HUDEP-2 (cell line): ENCODE measurements at regions not wholly inside any gene's neighbourhood (a gene's known extent, or its start where the extent isn't known, plus 50 kb on each side); places are given as distances from the start of the nearest gene placed in this dataset.
A peak's percentile ranks its signal among the peaks of the same experiment; 100 is the strongest.
"Not testable (repeated sequence)": the region's sequence is repeated elsewhere in the genome, so short reads cannot be mapped to it uniquely, and the experiment has no call there.

Experiments
- DNase-seq, 76 experiments: peaks; one replicate each; lab custom pipeline; 2025; ENCODE audit not compliant: unreplicated experiment in 76 of 76; lab: John Stamatoyannopoulos, UW

- not testable (repeated sequence) for DNase-seq
Observed at GRCh38 chr12:74676955-74677354, 139.3 kb downstream of the ATXN7L3B start.

- no peak for DNase-seq
Observed at GRCh38 chr12:74685385-74685784, 147.8 kb downstream of the ATXN7L3B start.

DNA sequence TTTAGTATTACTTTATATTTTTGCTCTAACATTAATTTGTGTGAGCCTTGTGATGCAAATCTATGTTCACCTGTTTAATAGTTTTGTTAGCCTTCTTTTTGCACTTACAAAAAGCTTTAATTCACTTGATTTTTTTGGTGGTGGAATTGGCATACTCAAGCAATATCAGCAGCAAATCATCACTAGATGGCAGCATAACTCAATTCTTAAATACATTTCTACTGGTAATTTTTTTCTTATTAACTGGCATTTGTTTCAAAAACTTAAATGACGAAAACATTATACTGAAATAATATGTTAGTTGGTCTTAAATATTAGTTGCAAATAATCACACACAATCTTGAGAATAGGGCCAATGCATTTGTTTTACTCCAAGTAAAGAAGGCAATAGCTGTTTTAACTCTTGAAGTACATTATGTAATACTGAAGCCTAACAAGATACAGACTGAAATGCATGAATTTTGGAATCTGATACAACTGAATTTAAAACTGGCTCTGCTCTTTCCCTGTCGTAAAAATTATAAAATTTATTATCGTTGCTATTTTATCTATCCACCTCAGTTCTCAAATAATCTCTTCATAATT is 151.5 kb downstream of the ATXN7L3B start:
- peak in 11 of 76 experiments; percentile 0 to 38 (median 5) for DNase-seq

DNA sequence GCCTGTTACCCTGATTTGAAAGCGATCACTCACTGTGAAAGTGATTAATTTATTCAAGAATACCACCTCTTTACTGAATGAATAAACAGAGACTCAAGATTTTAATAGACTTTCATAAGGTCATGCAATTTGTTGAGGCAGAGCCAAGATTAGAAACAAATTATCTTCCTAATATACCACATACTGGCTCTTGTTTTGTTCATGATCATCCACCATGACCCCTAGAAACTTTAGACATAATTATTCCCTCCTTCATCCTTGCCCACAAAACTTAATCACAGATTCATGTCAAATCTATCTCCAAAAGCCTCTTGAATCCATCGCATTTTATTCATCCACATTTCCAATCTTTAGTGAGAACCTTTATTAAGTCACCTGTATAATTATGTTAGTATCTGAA is 152.3 kb downstream of the ATXN7L3B start:
- DNase-seq, result no peak

DNA sequence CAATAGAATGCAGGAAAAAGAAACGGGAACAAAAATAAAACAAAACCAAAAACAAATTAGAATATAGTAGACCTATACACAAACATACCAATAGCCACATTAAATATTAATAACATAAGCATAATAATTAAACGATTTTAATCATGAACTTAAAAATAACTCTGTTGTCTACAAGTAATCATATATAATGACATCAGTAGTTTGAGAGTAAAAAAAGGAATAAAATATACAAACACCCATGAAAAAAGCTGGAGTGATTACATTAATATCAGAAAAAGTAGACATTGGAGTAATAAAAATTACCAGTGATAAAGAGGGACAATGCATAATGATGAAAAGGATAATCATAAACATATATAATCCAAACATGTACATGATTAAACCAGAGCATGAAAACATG is 181.8 kb downstream of the ATXN7L3B start:
- DNase-seq, result no peak

- no peak for DNase-seq
Observed at GRCh38 chr12:74722709-74723108, 185.1 kb downstream of the ATXN7L3B start.

GRCh38 chr12:74725154-74725553 is 187.5 kb downstream of the ATXN7L3B start:
- no peak for DNase-seq

DNA sequence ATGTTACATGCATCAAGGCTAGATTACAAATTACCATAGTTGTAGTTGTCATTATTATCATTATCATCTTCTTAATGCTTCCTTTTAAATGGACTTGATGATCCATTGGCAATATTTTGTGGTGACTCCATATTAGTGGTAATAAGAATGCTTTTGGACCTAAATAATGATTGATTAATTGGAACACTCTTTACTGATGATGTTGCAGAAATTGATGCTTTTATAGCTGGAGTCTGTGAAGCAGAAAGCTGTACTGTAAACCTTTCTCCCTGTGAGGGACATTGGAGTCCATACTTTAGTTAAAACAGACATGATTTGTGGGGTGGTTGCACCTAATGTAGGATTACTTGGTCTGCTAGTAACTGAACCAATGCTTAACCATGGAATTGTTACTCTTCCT is 190.4 kb downstream of the ATXN7L3B start:
- no peak for DNase-seq

GRCh38 chr12:74732164-74732784 is 194.6 kb downstream of the ATXN7L3B start:
- DNase-seq, result no peak

DNA sequence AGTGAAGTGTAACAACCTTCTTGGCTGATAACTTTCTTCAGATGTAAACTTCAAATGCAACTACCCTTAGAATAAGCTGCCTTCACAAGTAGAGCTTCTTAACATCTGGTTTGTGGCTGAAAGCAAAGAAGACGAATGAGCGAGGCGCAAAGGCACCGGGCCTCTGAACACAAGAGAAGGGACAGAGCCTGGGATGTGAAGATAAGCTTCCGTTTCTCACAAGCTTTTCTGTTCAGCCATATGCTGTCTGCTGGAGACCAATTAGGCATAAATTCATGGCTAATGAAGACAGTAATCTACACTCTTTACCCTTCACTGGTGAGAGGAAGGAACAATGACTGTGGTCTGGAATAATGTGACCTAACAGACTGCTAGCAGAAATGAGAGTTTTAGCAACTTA is 195.2 kb downstream of the ATXN7L3B start:
- no peak for DNase-seq

DNA sequence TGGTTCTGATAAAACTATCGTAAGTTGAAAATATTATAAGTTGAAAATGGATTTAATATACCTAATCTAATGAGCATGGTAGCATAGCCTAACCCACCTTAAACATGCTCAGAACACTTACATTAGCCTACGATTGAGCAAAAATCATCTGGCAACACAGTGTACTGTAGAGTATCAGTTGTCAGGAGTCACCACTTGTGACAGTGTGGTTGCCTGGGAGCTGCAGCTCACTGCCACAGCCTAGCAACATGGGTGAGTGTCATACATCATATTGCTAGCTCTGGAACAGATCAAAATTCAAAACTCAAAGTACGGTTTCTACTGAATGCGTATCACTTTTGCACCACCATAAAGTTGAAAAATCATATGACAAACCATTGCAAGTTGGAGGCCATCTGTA is 203.5 kb downstream of the ATXN7L3B start:
- DNase-seq, result no peak

GRCh38 chr12:74747305-74747704 is 209.7 kb downstream of the ATXN7L3B start:
- DNase-seq, result no peak

DNA sequence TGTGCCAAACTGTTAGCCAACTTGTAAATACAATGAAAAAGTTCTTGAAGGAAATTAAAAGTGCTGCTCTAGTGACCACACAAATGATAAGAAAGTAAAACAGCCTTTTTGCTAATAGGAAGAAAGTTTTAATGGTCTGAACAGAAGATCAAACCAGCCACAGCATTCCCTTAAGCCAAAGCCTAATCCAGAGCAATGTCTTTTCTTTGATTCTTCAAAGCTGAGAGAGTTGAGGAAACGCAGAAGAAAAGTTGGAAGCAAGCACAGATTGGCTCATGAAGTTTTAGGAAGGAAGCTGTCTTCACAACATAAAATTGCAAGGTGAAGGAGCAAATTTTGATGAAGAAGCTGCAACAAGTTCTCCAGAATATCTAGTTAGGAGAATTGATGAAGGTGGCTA is 213.8 kb downstream of the ATXN7L3B start:
- no peak for DNase-seq

GRCh38 chr12:74752215-74752614 is 214.6 kb downstream of the ATXN7L3B start:
- DNase-seq, result no peak

DNA sequence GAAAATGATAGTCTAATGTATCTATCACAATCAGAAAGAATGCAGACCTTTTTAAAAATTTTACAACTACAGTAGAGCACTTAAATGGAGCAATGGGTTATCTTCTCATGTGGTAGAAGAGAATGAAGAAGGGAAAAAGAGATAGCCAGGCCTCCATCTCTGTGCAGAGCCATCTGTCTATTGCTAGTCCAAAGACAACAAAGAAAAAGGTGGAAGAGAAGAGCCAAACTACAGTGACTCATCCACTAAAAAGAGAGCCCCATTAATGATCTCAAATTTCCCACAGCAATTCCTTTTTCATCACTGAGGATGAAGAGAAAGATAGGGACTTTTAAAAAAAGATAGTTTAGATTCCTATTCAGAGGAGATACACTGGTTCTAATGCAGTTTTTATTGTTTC is 232.9 kb downstream of the ATXN7L3B start:
- DNase-seq, result no peak

GRCh38 chr12:74775276-74775675 is 237.6 kb downstream of the ATXN7L3B start:
- no peak for DNase-seq

GRCh38 chr12:74776378-74776777 is 238.7 kb downstream of the ATXN7L3B start:
- no peak for DNase-seq

DNA sequence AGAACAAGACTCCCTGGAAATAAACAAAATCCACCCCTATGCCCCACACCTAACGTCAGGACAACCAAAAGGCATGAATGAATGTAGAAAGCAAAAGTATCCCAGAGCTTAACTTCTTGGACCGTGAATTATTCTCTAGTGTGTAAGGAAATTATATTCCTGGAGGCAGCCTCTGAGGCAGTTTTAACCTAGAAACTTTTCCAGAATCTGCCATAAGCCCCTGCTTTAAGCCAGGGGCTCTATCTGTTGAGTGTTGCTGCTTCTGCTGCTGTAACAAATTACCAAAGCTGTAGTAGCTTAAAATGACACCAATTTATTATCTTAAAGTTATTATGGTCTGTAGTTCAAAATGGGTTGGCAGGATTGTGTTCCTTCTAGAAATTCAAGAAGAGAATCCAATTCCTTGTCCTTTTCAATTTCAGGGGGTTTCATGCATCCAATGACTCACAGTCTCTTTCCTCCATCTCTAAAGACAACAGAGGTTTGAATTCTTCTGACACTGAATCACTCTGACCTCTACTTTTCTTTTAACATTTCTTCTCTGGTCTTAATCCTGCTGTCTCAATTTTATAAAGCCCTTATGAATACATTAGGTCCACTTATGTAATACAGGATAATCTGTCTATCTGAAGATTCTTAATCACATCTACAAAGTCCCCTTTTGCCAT is 242.7 kb downstream of the ATXN7L3B start:
- no peak for DNase-seq

GRCh38 chr12:74780850-74781241 is 243.2 kb downstream of the ATXN7L3B start:
- not testable (repeated sequence) for DNase-seq

- DNase-seq, result no peak
Observed at GRCh38 chr12:74781991-74782485, 244.4 kb downstream of the ATXN7L3B start.

DNA sequence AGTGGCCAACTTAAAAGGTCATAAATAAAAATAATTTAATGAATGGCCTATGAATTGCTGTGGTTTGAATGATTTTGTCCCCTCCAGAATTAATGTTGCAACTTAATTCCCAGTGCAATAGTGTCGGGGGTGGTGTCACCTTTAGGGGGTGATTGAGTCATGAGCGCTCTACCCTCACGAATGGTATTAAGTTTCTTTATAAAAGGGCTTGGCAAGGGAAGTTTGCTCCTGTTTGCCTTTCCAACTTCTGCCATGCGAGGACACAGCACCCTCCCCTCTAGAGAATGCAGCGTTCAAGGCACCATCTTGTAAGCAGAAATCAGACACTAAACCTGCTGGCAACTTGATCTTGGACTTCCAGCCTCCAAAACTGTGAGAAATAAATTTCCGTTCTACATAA is 253.3 kb downstream of the ATXN7L3B start:
- DNase-seq, result no peak

DNA sequence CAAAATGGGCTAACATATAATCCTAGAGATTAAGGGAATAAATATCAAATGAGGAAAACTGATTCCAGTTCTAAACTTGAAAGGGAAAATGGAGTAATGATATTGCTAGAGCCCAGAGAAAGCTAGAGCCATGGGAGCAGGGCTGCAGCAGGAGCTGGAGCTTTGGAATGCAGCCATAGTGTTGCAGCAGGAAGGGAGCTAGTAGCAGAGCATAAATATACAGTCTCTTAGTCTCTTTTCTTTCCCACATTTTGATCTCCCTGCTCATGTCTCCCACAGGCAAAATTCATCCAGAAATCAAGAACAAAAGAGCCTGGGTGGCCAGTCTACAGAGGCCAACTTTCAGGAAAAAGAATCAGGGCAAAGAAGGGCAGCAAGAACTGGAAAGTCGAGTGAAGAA is 253.7 kb downstream of the ATXN7L3B start:
- DNase-seq, result no peak
